ENCODE measurements at regions not wholly inside any gene's neighbourhood (a gene's known extent, or its start where the extent isn't known, plus 50 kb on each side); places are given as distances from the start of the nearest gene placed in this dataset.

DNA sequence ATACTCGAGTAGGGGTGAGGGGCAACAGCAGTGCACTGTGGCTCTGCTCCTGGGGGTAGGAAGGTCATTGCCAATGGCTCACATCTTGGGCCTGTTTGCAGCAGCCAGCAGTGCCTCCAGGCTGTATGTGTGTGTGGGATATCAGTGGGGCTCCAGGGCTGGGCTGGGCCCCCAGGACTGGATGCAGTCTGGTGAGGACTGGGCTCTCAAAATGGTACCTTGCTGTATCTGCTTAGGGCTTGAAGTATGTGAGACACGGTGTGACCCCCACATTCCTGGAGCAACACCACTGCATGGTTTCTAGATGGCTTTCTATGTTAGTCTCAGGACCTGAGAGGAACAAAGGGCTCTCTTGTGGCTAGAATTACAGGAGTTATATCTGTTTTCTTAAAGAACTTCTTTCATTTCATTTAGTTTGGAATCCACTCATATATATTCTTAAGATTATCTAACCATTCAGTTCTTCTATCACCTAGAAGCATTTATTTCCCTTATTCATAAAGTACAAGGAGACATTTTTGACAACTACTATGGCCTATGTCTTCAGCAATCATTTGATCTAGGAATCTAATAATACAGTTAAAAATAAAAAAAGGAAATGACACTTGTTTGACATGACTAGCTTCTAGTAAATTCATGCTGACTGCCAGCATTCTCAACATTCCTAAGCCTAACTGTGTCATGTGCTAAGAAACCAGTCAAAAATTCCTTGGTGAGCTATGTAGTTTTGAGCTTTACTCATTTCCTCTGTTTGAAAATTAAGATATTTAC lies 443.2 kb upstream of the SEMA3A start:
- TF ChIP-seq POLR2A (IDR thresholded peaks at IDR 0.05; ENCODE audit: low read length) (no peak), GATA1 (IDR thresholded peaks at IDR 0.05; ENCODE audit: low read depth, low read length) (no peak)
